Psoas muscle (tissue), 7 donors: ENCODE measurements at regions not wholly inside any gene's neighbourhood (a gene's known extent, or its start where the extent isn't known, plus 50 kb on each side); places are given as distances from the start of the nearest gene placed in this dataset.

Source experiments
- ATAC-seq, 4 donors: fragments of 200-7000 bp; cut with Tn5 transposase; one replicate each; pipeline ENCODE4 v1.9.1; 2020; ENCODE audit warnings: moderate library complexity in 3 of 4, mild to moderate bottlenecking in 2 of 4
- DNase-seq, 2 donors: peaks; one replicate each; pipeline ENCODE4 v3.0.0-alpha.2; 2020
- H3K27ac ChIP-seq: fragments of 200-600 bp; one replicate; pipeline ENCODE4 v1.8.0; 2022
- H3K27me3 ChIP-seq, 3 donors: fragments of 200-600 bp in 1 of 3; one replicate each; pipeline versions ENCODE4 v1.6.1 to v1.8.0; 2013 to 2022; ENCODE audit warnings: low read length in 2 of 3, mild to moderate bottlenecking in 2 of 3, moderate library complexity in 1 of 3; ENCODE audit not compliant: insufficient read depth in 3 of 3
- H3K36me3 ChIP-seq, 2 donors: fragments of 200-600 bp in 1 of 2; one replicate each; pipeline versions ENCODE4 v1.6.1 to v1.8.0; 2013 to 2022; ENCODE audit warnings: low read depth in 1 of 2, mild to moderate bottlenecking in 1 of 2, moderate library complexity in 1 of 2; ENCODE audit not compliant: insufficient read depth in 1 of 2
- H3K4me1 ChIP-seq: fragments of 200-600 bp; one replicate; pipeline ENCODE4 v1.8.0; 2022
- H3K4me3 ChIP-seq: fragments of 200-600 bp; one replicate; pipeline ENCODE4 v1.8.0; 2022; ENCODE audit warnings: mild to moderate bottlenecking
- H3K9me3 ChIP-seq: fragments of 200-600 bp; one replicate; pipeline ENCODE4 v1.8.0; 2022
- CTCF ChIP-seq: fragments of 200-600 bp; IDR thresholded peaks from one replicate; pipeline ENCODE4 v1.8.0; 2022; ENCODE audit warnings: antibody characterized with exemption
- WGBS, 3 donors: extraction: QIAGEN DNeasy Blood & Tissue Kit; methylation state at CpG; one replicate each; pipeline versions ENCODE4 v1.1.6 to v1.1.7; 2013; 5-methylcytosine and 5-hydroxymethylcytosine counted together
- intact Hi-C, 2 donors: fragments of 100-400 bp; cut with DNase I; formaldehyde crosslinking; loops; one replicate each; pipeline versions ENCODE4 v1.11.0 to v1.14.2; 2022
- donor health status: healthy with polysubstance abuse.
- donor health status: DM: no; HTN: no; CAD: no; lungs with moderate emphysema.
- donor health status: Bipolar disorder and iron deficiency.
- donor health status: healthy.
- donor health status: DM: yes; HTN: yes; CAD: no.
- donor health status: DM: no; HTN: no; CAD: no.
- donor health status: DM: yes; HTN: yes; CAD: no.

GRCh38 chr5:29378104-29378503 is 1815.4 kb upstream of the CDH6 start:
- WGBS, 3 donors: 69 to 82% (median 81%) methylated on average over 5 of the region's 5 CpGs
- intact Hi-C loops: no loop called here
- no peak for TF ChIP-seq CTCF

GRCh38 chr5:29370248-29370647 is 1823.2 kb upstream of the CDH6 start:
- intact Hi-C loops: no loop called here
- Histone ChIP-seq H3K27ac (no peak overlapping the region), H3K4me3 (no peak overlapping the region), H3K27me3 (no peaks in the 10 kb centered on the region), H3K36me3 (no peaks in the 10 kb centered on the region), H3K9me3 (no peaks in the 10 kb centered on the region), H3K4me1 (no peaks in the 10 kb centered on the region)
- no peak for ATAC-seq
- TF ChIP-seq CTCF: no peak
- DNase-seq: no peak
- WGBS, 3 donors: 75 to 82% (median 79%) methylated on average over 5 of the region's 5 CpGs

More at GRCh38 chr5:29378104-29378503, 1815.4 kb upstream of the CDH6 start:
- DNase-seq (no peak), ATAC-seq (no peak)
- no peaks in the 10 kb centered on the region for H3K27me3 ChIP-seq
- no peak overlapping the region for H3K27ac ChIP-seq
- no peaks in the 10 kb centered on the region for H3K4me1 ChIP-seq
- no peak overlapping the region for H3K4me3 ChIP-seq
- H3K36me3 ChIP-seq: no peaks in the 10 kb centered on the region
- no peaks in the 10 kb centered on the region for H3K9me3 ChIP-seq

GRCh38 chr5:29367176-29367833 is 1826.2 kb upstream of the CDH6 start:
- Histone ChIP-seq H3K4me1 (no peaks in the 10 kb centered on the region), H3K36me3 (no peaks in the 10 kb centered on the region), H3K4me3 (no peak overlapping the region), H3K27ac (no peak overlapping the region), H3K27me3 (no peaks in the 10 kb centered on the region), H3K9me3 (no peaks in the 10 kb centered on the region)
- intact Hi-C loops: no loop called here
- WGBS, 3 donors: 59 to 62% (median 60%) methylated on average over 5 of the region's 5 CpGs
- DNase-seq (no peak), ATAC-seq (no peak)
- TF ChIP-seq CTCF: no peak

GRCh38 chr5:29351170-29351569 is 1842.3 kb upstream of the CDH6 start:
- DNase-seq: no peak
- Histone ChIP-seq H3K27ac (no peak overlapping the region), H3K36me3 (no peaks in the 10 kb centered on the region), H3K4me1 (no peaks in the 10 kb centered on the region), H3K27me3 (no peaks in the 10 kb centered on the region), H3K4me3 (no peak overlapping the region), H3K9me3 (no peaks in the 10 kb centered on the region)
- intact Hi-C loops: no loop called here
- 74 to 80% (median 77%) methylated on average over 3 of the region's 3 CpGs for WGBS, 3 donors
- TF ChIP-seq CTCF: no peak
- no peak for ATAC-seq

- H3K36me3 ChIP-seq: no peaks in the 10 kb centered on the region
- TF ChIP-seq CTCF: no peak
- intact Hi-C loops: no loop called here
Observed at GRCh38 chr5:29337030-29337429, 1856.5 kb upstream of the CDH6 start.

More at GRCh38 chr5:29337030-29337429, 1856.5 kb upstream of the CDH6 start:
- no peaks in the 10 kb centered on the region for H3K27me3 ChIP-seq
- no peak overlapping the region for H3K27ac ChIP-seq
- no peaks in the 10 kb centered on the region for H3K4me1 ChIP-seq
- ATAC-seq: no peak
- DNase-seq: no peak
- no peak overlapping the region for H3K4me3 ChIP-seq
- no peaks in the 10 kb centered on the region for H3K9me3 ChIP-seq
- 74 to 78% (median 74%) methylated on average over 2 of the region's 2 CpGs for WGBS, 3 donors
